ENCODE measurements at regions not wholly inside any gene's neighbourhood (a gene's known extent, or its start where the extent isn't known, plus 50 kb on each side); places are given as distances from the start of the nearest gene placed in this dataset.

- peak; percentile 8 to 12 for DNase-seq (ENCODE audit: low read depth in 2 of 2, low spot score in 1 of 2)
Measured at GRCh38 chr4:89438102-89438831, 130.7 kb upstream of the GPRIN3 start.

DNA sequence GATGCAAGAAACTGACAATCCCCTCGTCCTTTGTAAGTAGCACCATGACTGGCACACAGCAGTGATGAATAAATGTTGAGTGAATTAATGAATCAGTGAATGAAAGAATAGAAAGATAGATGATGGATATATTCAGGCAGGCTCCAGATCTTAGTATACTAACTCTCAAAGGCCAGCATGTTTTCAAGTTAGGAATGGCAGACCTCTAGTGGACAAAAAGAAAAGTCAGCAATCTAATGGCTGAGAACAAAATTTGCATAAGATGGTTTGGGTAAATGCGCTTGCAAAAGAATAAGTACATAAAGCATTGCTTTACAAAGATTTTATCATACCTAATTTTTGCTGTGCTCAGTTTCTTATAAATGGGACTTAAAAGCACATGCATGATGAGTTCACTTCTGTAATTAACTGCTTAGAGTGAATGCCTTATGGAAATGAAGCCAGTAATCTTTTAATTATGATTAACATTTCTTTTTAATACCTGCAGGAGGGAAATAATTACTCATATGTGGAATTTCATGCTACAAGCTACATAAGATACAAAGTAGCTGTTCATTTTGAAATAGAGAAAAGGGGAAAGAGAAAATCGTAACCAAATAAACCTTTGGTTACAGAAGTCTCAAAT is 126.9 kb upstream of the GPRIN3 start:
- no peak for DNase-seq (ENCODE audit: low read depth in 2 of 2, low spot score in 1 of 2)

DNA sequence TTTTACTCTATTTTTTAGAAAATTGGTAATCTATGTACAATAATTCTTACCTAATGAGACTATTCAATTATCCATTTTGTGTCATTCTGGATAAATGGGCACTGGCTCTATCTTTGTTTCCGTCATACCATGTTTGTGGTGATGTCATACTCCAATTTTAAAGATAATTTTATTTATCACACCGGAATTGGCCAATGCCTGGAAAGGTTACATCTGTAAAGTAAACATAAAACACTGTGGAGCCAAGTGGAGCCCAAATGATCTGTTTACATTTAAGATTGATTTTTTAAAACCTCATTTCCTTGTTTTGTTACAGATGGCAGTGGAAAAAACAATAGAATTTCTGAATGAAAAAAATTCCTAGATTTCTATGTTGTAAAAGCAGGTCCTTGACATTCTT is 120.2 kb upstream of the GPRIN3 start:
- no peak for DNase-seq (ENCODE audit: low read depth in 2 of 2, low spot score in 1 of 2)

DNA sequence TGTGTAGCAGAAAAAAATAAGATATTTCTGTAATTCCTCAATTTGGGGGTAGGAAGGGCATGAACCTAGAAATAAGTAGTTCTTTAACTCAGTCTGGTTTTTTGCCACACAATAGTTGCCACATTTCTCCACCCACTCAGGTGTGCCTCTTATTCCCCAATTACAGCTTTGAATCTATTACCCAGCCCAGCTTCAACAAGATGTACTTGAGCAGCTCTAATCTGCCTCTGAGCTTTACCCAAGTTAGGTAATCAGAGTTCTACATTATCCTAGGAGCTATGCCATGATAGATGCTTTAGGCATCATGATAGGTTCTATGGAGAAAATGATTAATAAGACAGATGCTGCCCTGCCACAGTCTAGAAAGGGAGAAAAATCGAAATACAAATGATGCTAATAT is 117.4 kb upstream of the GPRIN3 start:
- DNase-seq (ENCODE audit: low read depth in 2 of 2, low spot score in 1 of 2): no peak

DNA sequence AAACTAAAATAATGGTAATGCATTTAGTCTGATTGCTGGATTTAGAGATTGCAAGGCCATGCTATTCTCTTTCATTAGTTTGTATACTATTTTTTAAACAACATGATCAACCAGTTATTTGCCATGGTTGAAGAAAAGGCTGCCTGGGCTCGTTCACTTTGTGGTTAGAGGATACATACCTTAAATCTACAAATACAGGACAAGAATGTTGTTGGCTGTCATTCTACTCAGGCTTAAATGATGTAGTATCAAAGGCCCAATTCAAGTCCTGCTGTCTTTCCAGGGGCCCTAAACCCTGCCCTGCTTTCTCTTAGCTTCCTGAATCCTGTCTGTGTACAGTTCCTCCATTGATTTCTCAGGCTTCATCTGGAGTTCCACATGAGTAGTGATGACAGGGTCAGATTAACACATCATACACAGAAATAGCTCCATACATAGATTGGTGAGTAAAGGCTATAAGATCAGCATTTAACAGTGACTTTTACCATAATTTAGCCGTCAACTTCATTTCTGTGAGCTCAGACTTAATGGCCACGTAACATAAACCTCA is 114.9 kb upstream of the GPRIN3 start:
- no peak for DNase-seq (ENCODE audit: low read depth in 2 of 2, low spot score in 1 of 2)

DNA sequence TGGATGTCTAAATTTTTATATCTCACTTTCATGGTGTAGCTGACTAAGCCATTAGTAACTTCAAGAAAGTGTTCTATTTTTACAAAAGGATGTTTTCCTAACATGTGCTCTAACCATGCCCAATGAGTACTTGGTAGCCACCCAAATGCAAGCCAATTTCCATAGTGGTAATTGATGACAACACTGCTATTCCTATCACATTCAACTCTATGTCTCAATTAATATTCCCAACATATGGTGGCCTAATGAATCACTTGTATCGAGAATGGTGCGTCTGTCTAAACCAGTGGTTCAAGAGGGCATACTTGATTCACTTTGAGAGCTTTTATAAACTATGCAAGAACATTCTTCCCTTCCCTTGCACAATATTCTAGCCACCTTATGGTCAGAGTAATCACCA is 112.9 kb upstream of the GPRIN3 start:
- DNase-seq (ENCODE audit: low read depth in 2 of 2, low spot score in 1 of 2): no peak

DNA sequence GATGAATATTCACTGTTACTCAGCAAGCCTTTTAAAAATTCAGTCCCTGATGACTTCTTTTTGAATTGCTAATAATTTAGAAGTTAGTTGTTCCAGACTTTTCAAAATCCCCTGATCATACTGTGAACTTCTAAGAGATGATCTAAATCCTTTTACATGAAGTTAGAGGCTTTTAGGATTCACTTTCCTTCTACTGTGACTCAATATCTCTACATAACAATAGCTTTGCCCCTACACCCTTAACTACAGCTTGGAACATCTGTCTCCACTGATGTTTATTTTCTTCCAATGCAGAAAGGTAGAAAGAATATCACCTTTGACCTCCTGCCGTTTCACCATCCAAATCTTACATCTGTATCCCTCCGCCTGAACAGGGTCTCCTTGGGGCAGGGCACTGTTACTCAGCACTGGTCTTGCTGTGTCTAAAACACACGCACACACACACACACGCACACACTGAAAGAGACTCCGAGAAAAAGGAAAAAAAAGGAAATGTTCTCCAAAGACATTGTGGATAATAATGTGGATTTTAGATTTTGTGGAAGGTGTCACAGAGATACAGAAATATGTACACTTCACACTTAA is 111.6 kb upstream of the GPRIN3 start:
- no peak for DNase-seq (ENCODE audit: low read depth in 2 of 2, low spot score in 1 of 2)

DNA sequence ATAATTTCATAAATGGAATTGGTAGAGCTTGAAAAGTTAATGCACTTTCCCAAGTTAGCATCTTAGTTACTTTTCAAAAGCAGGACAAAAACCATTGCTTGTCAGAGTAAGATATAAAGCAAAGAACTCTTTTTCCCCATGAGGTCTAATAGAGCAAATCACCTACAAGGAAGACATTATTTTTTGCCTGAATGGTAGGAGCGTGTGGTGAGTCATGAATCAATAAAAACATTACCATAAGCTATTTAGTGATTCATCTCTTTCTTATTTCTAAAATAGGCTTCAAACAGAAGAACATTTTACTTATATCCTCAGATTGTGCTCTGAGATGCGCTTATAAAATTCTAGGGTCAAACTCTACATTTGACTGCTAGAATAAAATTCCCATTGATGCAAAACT is 109.4 kb upstream of the GPRIN3 start:
- DNase-seq (ENCODE audit: low read depth in 2 of 2, low spot score in 1 of 2): no peak

- DNase-seq (ENCODE audit: low read depth in 2 of 2, low spot score in 1 of 2): no peak
Measured at GRCh38 chr4:89413518-89413917, 105.9 kb upstream of the GPRIN3 start.

GRCh38 chr4:89411539-89412309 is 104.1 kb upstream of the GPRIN3 start:
- no peak for DNase-seq (ENCODE audit: low read depth in 2 of 2, low spot score in 1 of 2)

- no peak for DNase-seq (ENCODE audit: low read depth in 2 of 2, low spot score in 1 of 2)
Measured at GRCh38 chr4:89410687-89411086, 103.1 kb upstream of the GPRIN3 start.

DNA sequence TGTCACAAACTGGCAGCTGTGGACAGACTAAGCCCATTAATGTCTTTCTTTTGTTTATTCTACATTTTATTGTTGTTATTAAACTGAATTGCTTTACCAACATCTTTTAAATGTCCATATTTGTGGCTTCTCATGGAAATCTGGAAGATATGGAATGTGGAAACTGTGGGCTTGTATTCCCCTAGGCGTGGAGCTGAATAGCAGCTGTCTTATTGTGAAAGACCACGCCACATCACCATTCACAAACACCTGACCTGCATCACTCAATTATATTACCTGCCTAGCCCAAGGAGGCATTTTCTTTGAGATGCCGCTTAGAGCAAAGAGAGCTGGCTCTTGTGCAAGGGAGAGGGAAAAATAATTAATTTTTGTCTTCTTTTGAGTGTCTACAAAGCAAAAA is 96.9 kb upstream of the GPRIN3 start:
- DNase-seq (ENCODE audit: low read depth in 2 of 2, low spot score in 1 of 2): no peak

- no peak for DNase-seq (ENCODE audit: low read depth in 2 of 2, low spot score in 1 of 2)
Measured at GRCh38 chr4:89403826-89404225, 96.2 kb upstream of the GPRIN3 start.

GRCh38 chr4:89400287-89401035 is 92.9 kb upstream of the GPRIN3 start:
- no peak for DNase-seq (ENCODE audit: low read depth in 2 of 2, low spot score in 1 of 2)

DNA sequence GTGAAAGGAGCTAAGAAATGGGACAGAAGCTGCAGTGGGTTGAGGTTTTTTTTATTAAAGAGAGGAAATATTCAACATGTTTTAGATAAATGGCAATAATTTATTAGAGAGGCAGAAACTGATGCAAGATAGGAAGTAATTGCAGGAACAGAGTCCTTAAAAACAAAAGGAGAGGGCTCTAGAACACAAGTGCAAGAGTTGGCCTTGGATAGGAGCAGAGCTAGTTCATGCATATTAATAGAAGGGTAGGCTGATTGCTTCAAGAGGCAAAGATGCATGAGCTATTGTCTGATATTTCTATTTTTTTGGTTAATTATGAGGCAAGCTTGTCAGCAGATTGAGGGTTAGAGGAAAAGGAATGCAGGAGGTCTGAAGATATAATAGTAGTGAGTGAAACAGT is 91.0 kb upstream of the GPRIN3 start:
- DNase-seq (ENCODE audit: low read depth in 2 of 2, low spot score in 1 of 2): no peak

DNA sequence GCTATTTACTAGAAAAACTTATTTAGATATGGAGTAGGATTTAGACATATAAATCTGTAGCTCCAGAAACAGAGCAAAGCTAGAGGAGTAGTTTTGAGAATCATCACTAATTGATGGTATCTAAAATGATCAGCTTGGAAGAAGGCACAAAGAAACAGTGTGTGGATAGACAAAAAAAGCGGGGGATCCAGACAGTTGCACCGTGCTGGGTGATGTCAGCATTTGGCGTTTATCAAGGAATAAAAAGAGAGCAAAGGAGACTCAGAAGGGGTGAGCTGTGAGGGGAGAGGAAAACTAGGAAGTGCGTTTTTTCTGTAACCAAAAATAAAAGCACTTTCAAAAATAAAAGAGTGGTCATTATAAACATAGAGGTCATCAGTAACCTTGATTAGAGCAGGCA is 90.5 kb upstream of the GPRIN3 start:
- no peak for DNase-seq (ENCODE audit: low read depth in 2 of 2, low spot score in 1 of 2)

DNA sequence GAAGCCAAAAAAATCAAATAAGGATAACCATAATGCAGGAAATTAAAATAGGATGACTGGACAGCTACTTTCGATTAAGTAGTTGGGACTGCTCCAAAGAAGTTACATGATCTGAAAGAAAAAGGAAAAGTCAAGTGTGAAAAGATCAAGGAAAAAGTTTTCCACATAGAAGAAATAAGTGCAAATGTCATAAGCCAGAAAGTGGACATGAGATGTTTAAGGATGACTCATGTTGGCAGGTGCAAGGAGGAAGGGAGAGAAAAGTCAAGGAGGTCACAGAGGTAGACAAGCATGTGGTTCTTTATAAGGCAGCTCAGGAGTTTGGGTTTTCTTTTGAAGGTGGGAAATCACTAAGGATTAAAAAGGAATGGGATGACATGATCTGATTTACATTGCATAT is 89.8 kb upstream of the GPRIN3 start:
- no peak for DNase-seq (ENCODE audit: low read depth in 2 of 2, low spot score in 1 of 2)

DNA sequence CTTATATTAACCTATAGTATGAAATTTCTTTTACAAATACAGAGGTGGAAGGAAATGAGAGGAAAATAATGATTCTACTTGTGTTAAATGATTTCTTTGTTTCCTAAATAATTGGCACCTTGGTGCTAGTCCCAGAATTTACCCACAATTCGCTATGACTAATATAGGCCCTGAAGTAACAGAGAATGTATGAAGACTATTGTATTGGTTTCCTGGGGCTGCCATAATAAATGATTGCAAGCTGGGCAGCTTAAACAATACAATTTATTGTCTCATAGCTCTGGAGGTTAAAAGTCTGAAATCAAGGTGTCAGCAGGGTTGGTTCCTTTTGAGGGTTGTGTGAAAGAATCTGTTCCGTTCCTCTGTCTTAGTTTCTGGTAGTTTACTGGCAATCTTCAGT is 74.8 kb upstream of the GPRIN3 start:
- DNase-seq (ENCODE audit: low read depth in 2 of 2, low spot score in 1 of 2): no peak

GRCh38 chr4:89380980-89381379 is 73.4 kb upstream of the GPRIN3 start:
- no peak for DNase-seq (ENCODE audit: low read depth in 2 of 2, low spot score in 1 of 2)

DNA sequence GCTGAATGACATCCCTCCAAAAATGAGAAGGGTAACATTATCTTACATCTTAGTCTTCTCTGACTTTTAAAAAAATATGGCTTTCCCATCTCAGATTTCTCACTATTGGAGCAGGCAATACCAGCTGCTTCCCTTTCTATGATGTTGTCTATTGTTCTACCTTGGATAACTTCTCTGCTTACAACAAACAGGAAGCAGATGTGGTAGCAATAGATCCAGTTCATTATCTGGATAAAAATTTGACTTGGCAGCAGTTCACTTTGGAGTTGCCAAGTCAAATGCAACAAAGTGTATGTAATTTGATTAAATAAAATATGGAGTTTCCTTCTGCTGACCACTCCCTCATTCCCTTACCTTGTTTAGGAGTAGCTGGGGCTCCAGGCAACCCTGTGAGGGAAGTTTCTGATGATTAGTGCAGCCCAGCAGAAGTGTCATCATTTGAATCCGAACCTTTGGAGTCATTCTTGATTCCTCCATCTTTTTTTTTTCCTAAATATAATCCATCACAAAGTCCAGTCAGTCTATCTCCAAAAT is 72.0 kb upstream of the GPRIN3 start:
- no peak for DNase-seq (ENCODE audit: low read depth in 2 of 2, low spot score in 1 of 2)

- DNase-seq (ENCODE audit: low read depth in 2 of 2, low spot score in 1 of 2): no peak
Measured at GRCh38 chr4:89373394-89373793, 65.8 kb upstream of the GPRIN3 start.

Measured in stimulated activated CD8-positive, alpha-beta memory T cell treated with anti-CD3 and anti-CD28 coated beads, Interleukin-4, amount 100 ng/mL, for 4 hours (primary cell).